H9 (cell line): ENCODE measurements at regions not wholly inside any gene's neighbourhood (a gene's known extent, or its start where the extent isn't known, plus 50 kb on each side); places are given as distances from the start of the nearest gene placed in this dataset.

Experiments
- DNase-seq: peaks from one replicate; pipeline ENCODE4 v3.0.0-alpha.2; 2017
- H2AFZ ChIP-seq: one replicate; pipeline ENCODE4 v1.6.1; 2013; ENCODE audit warnings: mild to moderate bottlenecking, low read length, control low read depth, moderate library complexity
- H2AK5ac ChIP-seq: 2 replicates; pipeline ENCODE4 v1.6.1; 2013; ENCODE audit warnings: low read length, control low read depth, mixed read lengths; ENCODE audit not compliant: insufficient read length
- H2BK120ac ChIP-seq: one replicate; pipeline ENCODE4 v1.6.1; 2013; ENCODE audit warnings: low read depth, mild to moderate bottlenecking, low read length, control low read depth, inconsistent platforms; ENCODE audit not compliant: poor library complexity, severe bottlenecking
- H2BK12ac ChIP-seq: 2 replicates; pipeline ENCODE4 v1.6.1; 2013; ENCODE audit warnings: low read length, control low read depth, mixed read lengths, low read depth; ENCODE audit not compliant: insufficient read length
- H2BK15ac ChIP-seq: 2 replicates; pipeline ENCODE4 v1.6.1; 2013; ENCODE audit warnings: low read depth, low read length, control low read depth
- H2BK20ac ChIP-seq: one replicate; pipeline ENCODE4 v1.6.1; 2013; ENCODE audit warnings: low read depth, mild to moderate bottlenecking, low read length, control low read depth, inconsistent platforms; ENCODE audit not compliant: poor library complexity, severe bottlenecking
- H2BK5ac ChIP-seq: 2 replicates; pipeline ENCODE4 v1.6.1; 2013; ENCODE audit warnings: low read length, control low read depth, mixed read lengths; ENCODE audit not compliant: insufficient read length
- H3K14ac ChIP-seq: 2 replicates; pipeline ENCODE4 v1.6.1; 2013; ENCODE audit warnings: low read length, control low read depth; ENCODE audit not compliant: insufficient read depth
- H3K18ac ChIP-seq: 2 replicates; pipeline ENCODE4 v1.6.1; 2013; ENCODE audit warnings: low read depth, mild to moderate bottlenecking, mixed read lengths, low read length, control low read depth; ENCODE audit not compliant: insufficient read length
- H3K23ac ChIP-seq: 2 replicates; pipeline ENCODE4 v1.6.1; 2013; ENCODE audit warnings: low read length, control low read depth, mixed read lengths, low read depth; ENCODE audit not compliant: insufficient read length
- H3K23me2 ChIP-seq: 2 replicates; pipeline ENCODE4 v1.6.1; 2013; ENCODE audit warnings: low read depth, mild to moderate bottlenecking, mixed read lengths, low read length, control low read depth; ENCODE audit not compliant: insufficient read length, poor library complexity, severe bottlenecking
- H3K27ac ChIP-seq: 2 replicates; pipeline ENCODE4 v1.5.1; 2013; ENCODE audit warnings: low read length, control low read depth, mixed read lengths, low read depth; ENCODE audit not compliant: insufficient read length
- H3K27me3 ChIP-seq: 2 replicates; pipeline ENCODE4 v1.6.1; 2013; ENCODE audit warnings: low read length, control low read depth, inconsistent platforms; ENCODE audit not compliant: insufficient read depth
- H3K4ac ChIP-seq: 2 replicates; pipeline ENCODE4 v1.6.1; 2013; ENCODE audit warnings: low read depth, mild to moderate bottlenecking, control low read depth, inconsistent platforms, low read length, moderate library complexity
- H3K4me1 ChIP-seq: 2 replicates; pipeline ENCODE4 v1.6.1; 2013; ENCODE audit warnings: low read length, control low read depth, inconsistent platforms; ENCODE audit not compliant: insufficient read depth
- H3K4me2 ChIP-seq: 2 replicates; pipeline ENCODE4 v1.6.1; 2013; ENCODE audit warnings: low read length, control low read depth, mixed read lengths; ENCODE audit not compliant: insufficient read length, insufficient read depth
- H3K56ac ChIP-seq: 2 replicates; pipeline ENCODE4 v1.6.1; 2013; ENCODE audit warnings: low read depth, mild to moderate bottlenecking, mixed read lengths, low read length, control low read depth; ENCODE audit not compliant: insufficient read length
- H3K79me1 ChIP-seq: 2 replicates; pipeline ENCODE4 v1.6.1; 2013; ENCODE audit warnings: low read depth, mild to moderate bottlenecking, moderate library complexity, low read length, control low read depth, inconsistent platforms; ENCODE audit not compliant: insufficient read depth, poor library complexity, severe bottlenecking
- H3K79me2 ChIP-seq: 2 replicates; pipeline ENCODE4 v1.6.1; 2013; ENCODE audit warnings: low read length, control low read depth, inconsistent platforms; ENCODE audit not compliant: insufficient read depth
- H3K9ac ChIP-seq: 2 replicates; pipeline ENCODE4 v1.6.1; 2013; ENCODE audit warnings: low read length, control low read depth, mixed read lengths; ENCODE audit not compliant: insufficient read length; ENCODE audit errors: extremely low read depth
- H3K9me3 ChIP-seq: one replicate; pipeline ENCODE4 v1.6.1; 2013; ENCODE audit warnings: low read depth, low read length, inconsistent platforms; ENCODE audit not compliant: control insufficient read depth
- H3T11ph ChIP-seq: one replicate; pipeline ENCODE4 v1.6.1; 2013; ENCODE audit warnings: mild to moderate bottlenecking, low read length, control low read depth, inconsistent platforms
- H4K20me1 ChIP-seq: one replicate; pipeline ENCODE4 v1.6.1; 2013; ENCODE audit not compliant: control insufficient read depth, insufficient read length, insufficient read depth
- H4K5ac ChIP-seq: 2 replicates; pipeline ENCODE4 v1.6.1; 2013; ENCODE audit warnings: low read depth, mild to moderate bottlenecking, mixed read lengths, low read length, control low read depth; ENCODE audit not compliant: insufficient read length
- H4K8ac ChIP-seq: replicated peaks from 2 replicates; pipeline ENCODE4 v1.6.1; 2013; ENCODE audit warnings: low read length, control low read depth, mixed read lengths, low read depth; ENCODE audit not compliant: insufficient read length
- H4K91ac ChIP-seq: 2 replicates; pipeline ENCODE4 v1.6.1; 2013; ENCODE audit warnings: low read depth, mild to moderate bottlenecking, moderate library complexity, mixed read lengths, low read length, control low read depth; ENCODE audit not compliant: insufficient read length
- H3K27ac Mint-ChIP-seq, 3 experiments: 2 replicates in 2 of 3; 3 replicates in 1 of 3; pipeline ENCODE4 v1.8.0; 2020 to 2021; ENCODE audit warnings: mixed read lengths in 3 of 3, mild to moderate bottlenecking in 1 of 3, moderate library complexity in 1 of 3
- H3K27me3 Mint-ChIP-seq: 2 replicates; pipeline ENCODE4 v1.8.0; 2021; ENCODE audit warnings: low read depth, mild to moderate bottlenecking, moderate library complexity, mixed read lengths
- H3K36me3 Mint-ChIP-seq, 3 experiments: 2 replicates in 2 of 3; 3 replicates in 1 of 3; pipeline ENCODE4 v1.8.0; 2020 to 2021; ENCODE audit warnings: low read depth in 3 of 3, mixed read lengths in 3 of 3; ENCODE audit not compliant: insufficient read depth in 1 of 3
- H3K4me1 Mint-ChIP-seq, 2 experiments: 2 replicates each; pipeline ENCODE4 v1.8.0; 2020; ENCODE audit warnings: mixed read lengths in 2 of 2
- H3K4me3 Mint-ChIP-seq, 2 experiments: 2 replicates in 1 of 2; 3 replicates in 1 of 2; pipeline ENCODE4 v1.8.0; 2020 to 2021; ENCODE audit warnings: mild to moderate bottlenecking in 2 of 2, mixed read lengths in 2 of 2, moderate library complexity in 1 of 2
- H3K9me3 Mint-ChIP-seq, 2 experiments: 2 replicates in 1 of 2; 3 replicates in 1 of 2; pipeline ENCODE4 v1.8.0; 2020; ENCODE audit warnings: mild to moderate bottlenecking in 2 of 2, mixed read lengths in 2 of 2, moderate library complexity in 1 of 2
- CTCF ChIP-seq: fragments of 200-600 bp; sonication (generic); conservative IDR thresholded peaks from 3 replicates; pipeline ENCODE4 v1.8.0; 2021; ENCODE audit warnings: antibody characterized with exemption, mild to moderate bottlenecking
- WGBS: extraction: QIAGEN DNeasy Blood & Tissue Kit; methylation state at CpG from one replicate; pipeline ENCODE4 v1.1.7; 2013; ENCODE audit warnings: missing lambda C conversion rate, low lambda C conversion rate, mixed read lengths; ENCODE audit not compliant: insufficient read length; ENCODE audit errors: extremely low coverage; 5-methylcytosine and 5-hydroxymethylcytosine counted together

GRCh38 chr14:37844614-37845013 lies 249.2 kb downstream of the TTC6 start:
- no peak overlapping the region for H3K23ac ChIP-seq
- no peaks in the 10 kb centered on the region for H4K20me1 ChIP-seq
- no peak for DNase-seq
- H3K23me2 ChIP-seq = no peaks in the 10 kb centered on the region
- H2AFZ ChIP-seq = no peak overlapping the region
- H4K5ac ChIP-seq = no peak overlapping the region
- H3K79me2 ChIP-seq = no peaks in the 10 kb centered on the region
- no peak overlapping the region for H3K56ac ChIP-seq
- H2BK5ac ChIP-seq = no peak overlapping the region
- no peak overlapping the region for H2AK5ac ChIP-seq
- H3K79me1 ChIP-seq = no peaks in the 10 kb centered on the region
- H2BK120ac ChIP-seq = no peak overlapping the region
- no peak overlapping the region for H3K4ac ChIP-seq
- no CpG with 5 or more reads among the region's 2 CpGs for WGBS
- H2BK15ac ChIP-seq = no peak overlapping the region
- no peaks in the 10 kb centered on the region for H3K27me3 ChIP-seq
- Mint-ChIP-seq H3K36me3 (no peaks in the 10 kb centered on the region), H3K27ac (no peak overlapping the region), H3K4me1 (no peaks in the 10 kb centered on the region), H3K9me3 (peaks cover 0 to under 1% of the 10 kb centered on the region in 2 experiments; a peak in 1 of 5 replicates), H3K4me3 (no peak overlapping the region), H3K27me3 (peaks cover 5% of the 10 kb centered on the region; the same call in 1 of the 2 replicates)
- no peak overlapping the region for H2BK20ac ChIP-seq
- TF ChIP-seq CTCF = no peak
- no peak overlapping the region for H3T11ph ChIP-seq
- H4K91ac ChIP-seq = no peak overlapping the region
- no peak overlapping the region for H2BK12ac ChIP-seq
- H3K14ac ChIP-seq = no peak overlapping the region
- H3K4me1 ChIP-seq = no peaks in the 10 kb centered on the region
- H3K18ac ChIP-seq = no peak overlapping the region
- no peak overlapping the region for H4K8ac ChIP-seq
- H3K9me3 ChIP-seq = no peaks in the 10 kb centered on the region
- H3K4me2 ChIP-seq = no peak overlapping the region
- no peak overlapping the region for H3K9ac ChIP-seq
- H3K27ac ChIP-seq = no peak overlapping the region
